Adrenal gland (tissue), 5 donors: ENCODE measurements at regions not wholly inside any gene's neighbourhood (a gene's known extent, or its start where the extent isn't known, plus 50 kb on each side); places are given as distances from the start of the nearest gene placed in this dataset.

Source experiments
- CTCF ChIP-seq, 6 experiments: fragments of 450-650 bp in 4 of 6; fragments of 200-600 bp in 2 of 6; sonication (generic) in 1 of 6; IDR thresholded peaks; 1 replicate in 5 of 6; 2 replicates in 1 of 6; pipeline versions ENCODE4 v1.5.1 to v1.8.0; 2016 to 2021; ENCODE audit warnings: antibody characterized with exemption in 6 of 6, mild to moderate bottlenecking in 2 of 6, moderate library complexity in 1 of 6
- POLR2A ChIP-seq, 2 donors: fragments of 450-650 bp; IDR thresholded peaks; one replicate each; pipeline ENCODE4 v1.6.1; 2017; ENCODE audit warnings: antibody characterized with exemption in 2 of 2, mild to moderate bottlenecking in 2 of 2, moderate library complexity in 1 of 2
- donor health status: DM: no; HTN: no; CAD: no.

- TF ChIP-seq POLR2A (IDR thresholded peaks at IDR 0.05) (no peak), CTCF (IDR thresholded peaks at IDR 0.05) (no peak)
These were observed 85.2 kb downstream of the GPR88 start for GRCh38 chr1:100622966-100623762.
